Posterior vena cava (tissue), 2 donors: ENCODE measurements at regions not wholly inside any gene's neighbourhood (a gene's known extent, or its start where the extent isn't known, plus 50 kb on each side); places are given as distances from the start of the nearest gene placed in this dataset.

Experiments
- DNase-seq: peaks from one replicate; pipeline ENCODE4 v3.0.0-alpha.2; 2020; ENCODE audit warnings: low spot score
- intact Hi-C, 2 donors: fragments of 100-400 bp; cut with DNase I; formaldehyde crosslinking; loops; one replicate each; pipeline versions ENCODE4 v1.14.1 to v1.14.2; 2022 to 2023
- donor health status: DM: yes; HTN: yes; CAD: no.
- donor health status: DM: yes; HTN: yes; CAD: no.

DNA sequence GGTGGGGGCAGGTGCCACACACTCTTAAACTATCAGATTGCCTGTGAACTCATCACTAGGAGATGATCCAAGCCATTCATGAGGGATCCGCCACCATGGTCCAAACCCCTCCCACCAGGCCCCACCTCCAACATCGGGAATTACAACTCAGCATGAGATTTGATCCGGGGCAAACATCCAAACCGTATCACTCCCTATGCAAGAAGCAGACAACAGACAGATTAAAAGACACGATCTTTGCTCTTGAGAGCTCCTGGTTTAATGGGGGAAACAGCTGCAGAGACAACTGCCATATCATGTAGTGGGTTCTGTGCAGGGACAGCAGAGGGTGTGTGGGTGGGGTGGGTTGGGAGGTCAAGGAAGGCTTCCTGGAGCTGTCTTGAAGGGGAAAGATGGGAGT, 123.6 kb downstream of the EMX2 start:
- intact Hi-C loops: no loop called here
- DNase-seq: no peak

DNA sequence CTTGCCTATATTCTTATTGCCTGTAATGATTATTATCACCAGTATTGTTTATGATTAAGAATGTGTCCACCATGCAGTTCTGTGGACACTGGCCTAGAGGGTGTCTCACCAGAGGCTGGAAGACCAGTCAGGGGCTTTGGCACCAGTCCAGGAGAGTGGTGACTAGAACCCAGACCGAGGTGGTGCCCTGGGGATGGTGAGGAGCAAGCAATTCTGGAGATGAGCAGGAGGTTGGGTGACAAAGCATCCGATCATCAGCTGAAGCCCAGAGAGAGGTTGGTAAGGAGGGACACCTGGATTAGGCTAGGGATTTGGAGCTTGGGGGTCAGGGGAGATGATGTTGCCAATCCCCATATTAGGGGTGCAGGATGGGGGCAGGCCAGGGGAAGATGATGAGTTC, 124.4 kb downstream of the EMX2 start:
- intact Hi-C loops: no loop called here
- no peak for DNase-seq

DNA sequence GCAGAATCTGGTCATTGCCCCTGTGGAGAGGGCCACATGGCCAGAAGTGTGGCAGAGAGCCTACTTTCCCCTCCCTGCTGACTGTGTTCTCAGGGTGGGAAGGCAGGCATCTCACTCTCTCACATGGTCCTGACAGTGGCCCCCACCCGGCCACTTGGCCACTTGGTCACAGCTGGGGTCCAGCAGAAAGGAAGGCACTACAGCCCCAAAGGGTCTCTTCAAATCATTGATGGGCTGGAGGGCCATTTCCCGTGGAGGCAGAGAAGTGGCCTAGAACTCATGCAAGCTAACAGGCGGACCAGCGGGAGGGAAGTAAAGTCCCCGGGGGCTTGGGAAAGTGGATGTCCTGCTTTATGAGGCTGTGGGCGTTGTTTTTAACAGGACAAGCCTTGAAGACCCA, 125.3 kb downstream of the EMX2 start:
- intact Hi-C loops: no loop called here
- DNase-seq: no peak

DNA sequence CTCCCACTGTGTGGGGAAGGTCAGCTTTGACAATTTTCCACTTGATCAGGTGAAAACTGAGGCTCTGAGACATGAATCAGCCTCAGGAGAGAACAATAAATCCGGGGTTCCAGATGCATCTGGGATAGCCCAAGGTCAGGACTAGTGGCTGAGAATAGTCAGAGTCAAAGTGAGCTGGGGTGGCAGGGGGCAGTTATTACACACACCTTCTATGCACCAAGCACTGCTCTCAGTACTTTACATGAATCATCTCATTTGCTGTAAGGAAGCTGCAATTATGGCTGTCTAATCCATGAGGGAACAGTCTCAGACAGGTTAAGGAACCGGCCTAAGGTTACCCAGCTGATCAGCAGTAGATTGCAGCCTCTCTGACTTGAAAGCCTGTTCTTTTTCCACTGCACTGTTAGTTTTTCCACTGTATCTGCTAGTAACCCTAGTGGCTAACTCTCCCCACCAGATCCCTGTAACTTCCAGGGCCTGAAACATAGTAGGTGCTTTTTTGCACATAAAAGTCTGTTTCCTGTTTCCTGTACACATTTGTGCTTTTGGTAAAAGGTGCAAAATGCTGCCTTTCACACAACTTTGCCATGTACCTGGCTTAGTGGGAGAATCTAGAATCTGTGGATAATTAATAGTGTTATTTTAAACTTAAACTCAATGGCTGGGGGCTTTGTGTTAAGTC, 125.9 kb downstream of the EMX2 start:
- intact Hi-C loops: no loop called here
- DNase-seq: no peak

DNA sequence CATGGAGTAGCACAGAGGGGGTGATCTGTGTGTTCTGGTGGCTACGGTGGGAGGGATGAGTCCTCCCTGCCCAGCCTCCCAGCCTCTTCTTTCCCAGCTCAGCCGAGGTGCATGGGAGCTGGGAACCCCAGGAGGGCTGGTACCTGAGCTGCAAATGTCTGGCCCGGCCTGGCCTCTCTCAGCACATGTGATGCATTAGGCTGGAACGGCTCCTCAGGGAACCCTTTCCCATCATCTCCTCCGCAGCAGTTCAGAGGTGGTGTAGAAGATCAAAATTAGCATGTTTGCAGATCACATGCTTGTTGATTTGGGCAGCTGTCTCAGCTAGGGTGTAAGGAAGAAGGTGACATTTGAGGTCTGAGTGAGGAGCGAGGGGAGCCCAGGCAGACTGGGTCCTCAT, 126.6 kb downstream of the EMX2 start:
- intact Hi-C loops: no loop called here

DNA sequence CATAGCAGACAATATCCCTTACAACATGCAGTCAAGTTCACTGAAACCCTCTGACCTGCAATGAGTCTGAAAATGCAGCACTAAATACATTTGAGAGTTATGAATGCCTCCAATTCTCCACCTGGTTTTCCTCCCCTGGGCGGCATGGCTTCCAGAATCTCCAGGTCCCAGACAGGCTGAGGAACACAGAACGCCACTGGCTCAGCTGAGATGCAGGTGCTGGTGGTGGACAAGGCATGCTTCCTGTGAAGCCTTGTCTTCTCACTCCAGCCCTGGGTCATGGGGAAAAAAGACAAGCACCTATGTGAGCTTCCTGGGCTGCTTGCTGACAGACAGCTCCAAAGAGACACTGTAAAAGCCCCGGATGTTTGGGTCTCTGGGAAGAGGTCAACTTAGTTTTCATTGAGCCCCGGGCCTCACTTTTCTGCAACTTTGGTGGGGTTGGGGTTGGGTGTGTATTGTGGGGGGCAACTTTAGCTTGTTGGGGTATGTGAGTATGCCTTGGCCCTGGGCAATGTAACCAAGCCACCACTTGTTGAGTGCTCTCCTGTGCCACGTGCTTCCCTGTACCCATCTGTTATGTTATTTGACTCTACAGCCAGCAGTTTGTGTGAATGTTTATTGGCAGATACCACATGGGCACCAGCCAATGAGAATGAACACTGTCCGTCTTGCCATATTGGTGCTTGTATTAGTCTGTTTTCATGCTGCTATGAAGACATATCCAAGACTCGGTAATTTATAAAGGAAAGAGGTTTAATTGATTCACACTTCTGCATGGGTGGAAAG, 127.8 kb downstream of the EMX2 start:
- no peak for DNase-seq
- intact Hi-C loops: no loop called here

More for the DNA sequence above, 126.6 kb downstream of the EMX2 start:
- DNase-seq: no peak

DNA sequence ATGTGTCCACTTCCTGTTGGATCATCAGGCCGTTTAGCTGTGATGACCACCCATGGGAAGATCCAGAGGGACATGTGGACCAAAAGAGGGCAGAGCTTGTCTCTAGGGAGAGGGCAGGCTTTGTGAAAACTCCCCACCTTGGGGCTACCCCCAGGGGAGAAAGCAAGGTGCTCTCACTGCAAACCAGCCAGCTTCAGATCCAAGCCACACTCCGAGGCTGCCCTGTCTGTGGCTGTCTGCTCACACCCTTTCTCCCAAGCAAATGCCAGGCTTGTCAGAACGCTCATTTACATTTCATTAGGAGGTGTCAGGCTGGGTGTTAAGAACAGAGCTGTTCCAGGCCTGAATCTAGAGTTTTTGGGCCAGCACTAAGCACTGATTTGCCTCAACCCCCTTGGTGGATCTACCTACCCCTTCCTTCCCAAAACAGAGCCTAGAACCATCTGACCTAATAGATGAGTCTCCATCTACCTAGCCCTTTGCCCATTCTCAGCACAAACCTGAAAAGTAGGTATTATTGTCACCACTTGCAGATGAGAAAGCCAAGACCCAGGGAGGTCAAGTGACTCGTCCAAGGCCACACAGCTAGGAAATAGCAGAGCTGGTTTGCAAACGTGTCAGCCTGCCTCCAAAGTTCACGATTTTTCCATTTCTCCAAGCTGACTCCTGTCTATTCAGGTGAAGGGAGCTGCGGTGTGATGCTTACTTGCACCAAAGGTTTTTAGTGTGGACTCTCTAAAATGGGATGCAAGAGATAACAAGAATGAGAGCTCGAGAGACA, 130.9 kb downstream of the EMX2 start:
- intact Hi-C loops: no loop called here
- no peak for DNase-seq

DNA sequence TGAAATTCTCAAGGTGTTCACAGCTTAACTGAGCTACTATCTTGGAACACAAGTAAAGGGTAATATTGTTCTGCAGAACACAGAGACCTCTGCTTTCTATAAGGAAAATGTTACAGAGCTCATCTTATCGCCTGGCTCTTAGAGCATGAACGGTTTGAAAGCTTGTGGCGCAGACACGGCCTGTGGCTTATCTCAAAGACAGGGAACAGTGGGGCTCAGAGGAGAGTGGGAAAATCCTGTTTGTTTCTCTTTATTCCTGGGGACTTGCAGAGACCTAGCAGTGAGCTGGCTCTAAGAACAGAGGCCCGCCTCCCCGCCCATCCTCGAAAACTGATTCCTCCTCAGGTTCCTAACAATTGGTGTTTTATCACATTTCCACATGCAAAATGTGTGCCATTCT, 131.7 kb downstream of the EMX2 start:
- intact Hi-C loops: no loop called here
- no peak for DNase-seq

DNA sequence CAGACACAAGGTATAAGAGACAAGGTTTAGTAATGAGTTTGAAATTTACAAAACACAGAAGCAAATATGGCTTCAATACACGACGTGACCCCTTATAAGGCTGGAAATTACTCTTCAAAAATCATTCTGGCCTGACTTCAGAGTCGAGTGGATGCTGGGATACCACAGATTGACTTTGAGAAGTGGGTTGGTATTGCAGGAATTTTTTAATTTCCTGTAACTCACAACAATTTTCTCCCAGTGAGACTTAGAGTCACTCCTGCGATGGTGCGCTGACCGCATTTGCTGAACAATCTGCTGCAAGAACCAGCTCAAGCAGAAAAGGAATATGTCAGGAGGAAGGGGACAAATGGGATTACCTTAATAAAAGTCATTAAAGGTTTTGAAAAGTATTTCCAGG, 132.1 kb downstream of the EMX2 start:
- intact Hi-C loops: loop anchor here in 1 of 2 donors (5.0 kb wide), 1 partner anchor 117 kb away; no protein-coding TSS in a partner anchor

DNA sequence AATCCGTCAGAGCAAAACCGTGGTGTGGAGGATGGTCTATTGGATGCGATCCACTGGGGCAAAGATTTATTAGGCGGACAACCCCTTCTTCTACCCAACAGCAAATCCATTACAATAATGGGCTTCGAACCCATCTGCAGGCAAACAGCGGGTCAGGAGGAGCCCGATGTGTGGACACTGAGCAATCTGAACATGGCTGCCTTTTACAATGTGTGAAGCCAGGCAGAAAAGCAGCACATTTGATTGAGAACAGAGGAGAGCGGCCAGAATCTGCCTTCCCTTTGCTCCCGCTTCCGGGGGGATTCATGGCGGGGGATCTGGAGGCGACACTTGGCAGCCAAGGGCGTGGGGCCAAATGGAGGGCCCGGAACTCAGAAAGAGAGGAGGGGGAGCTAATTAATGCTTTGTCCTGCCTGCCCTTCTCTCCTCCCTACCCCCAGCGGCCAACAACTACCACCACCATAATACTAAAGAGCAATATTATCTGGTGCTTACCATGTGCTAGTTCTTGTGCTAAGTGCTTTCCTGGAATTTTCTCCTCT, 133.0 kb downstream of the EMX2 start:
- DNase-seq: no peak
- intact Hi-C loops: loop anchor here in 1 of 2 donors (5.0 kb wide), 1 partner anchor 118 kb away; no protein-coding TSS in a partner anchor

More for the DNA sequence above, 132.1 kb downstream of the EMX2 start:
- DNase-seq: no peak

DNA sequence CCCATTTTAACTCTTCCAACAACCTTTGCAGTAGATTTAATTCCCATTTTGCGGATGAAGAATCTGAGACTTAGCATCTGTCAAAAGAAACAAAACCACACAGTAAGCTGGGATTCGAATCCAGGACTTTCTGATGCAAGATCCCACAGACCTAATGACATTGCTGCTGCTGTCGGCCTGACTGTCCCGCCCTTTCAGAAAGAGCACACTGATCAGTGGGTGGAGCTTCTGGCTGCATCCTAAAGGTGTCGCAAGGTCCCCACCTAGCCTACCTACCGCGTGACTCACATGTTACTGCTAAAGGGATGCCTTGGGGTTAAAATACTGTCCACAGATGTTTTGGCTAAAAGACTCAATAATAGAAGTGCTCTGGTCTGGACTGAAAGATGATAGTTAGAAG, 134.7 kb downstream of the EMX2 start:
- intact Hi-C loops: loop anchor here in 1 of 2 donors (5.0 kb wide), 1 partner anchor 120 kb away; no protein-coding TSS in a partner anchor
- no peak for DNase-seq

DNA sequence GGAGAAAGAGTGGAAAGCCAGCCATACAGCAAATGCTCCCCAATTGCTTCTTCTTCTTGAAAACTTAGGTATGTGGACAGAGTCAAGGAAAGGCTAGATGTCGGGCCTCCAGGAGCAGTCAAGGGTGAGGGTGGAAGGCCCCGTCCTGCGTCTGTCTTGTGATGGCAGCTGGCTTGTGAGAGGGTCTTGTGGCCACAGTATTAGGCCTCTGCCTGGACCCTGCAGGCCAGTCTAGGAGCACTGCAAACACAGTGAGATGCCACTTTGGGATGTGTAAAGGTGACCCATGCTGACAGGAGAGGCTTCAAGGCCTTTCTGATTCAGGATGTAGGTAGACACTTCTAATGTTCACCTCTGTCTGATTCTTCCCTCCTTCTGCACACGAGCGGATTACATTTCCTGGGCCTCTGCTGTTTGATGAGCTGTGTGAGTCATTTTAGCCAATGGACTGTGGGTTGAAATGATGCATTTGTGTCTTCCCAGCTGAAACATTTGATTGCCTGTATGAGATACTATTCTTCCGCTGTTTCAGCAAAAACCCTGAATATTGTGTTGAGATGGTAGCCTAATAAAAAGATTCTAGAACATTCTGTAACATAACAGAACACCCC, 135.4 kb downstream of the EMX2 start:
- DNase-seq: no peak
- intact Hi-C loops: loop anchor here in 1 of 2 donors (5.0 kb wide), 1 partner anchor 121 kb away; no protein-coding TSS in a partner anchor

DNA sequence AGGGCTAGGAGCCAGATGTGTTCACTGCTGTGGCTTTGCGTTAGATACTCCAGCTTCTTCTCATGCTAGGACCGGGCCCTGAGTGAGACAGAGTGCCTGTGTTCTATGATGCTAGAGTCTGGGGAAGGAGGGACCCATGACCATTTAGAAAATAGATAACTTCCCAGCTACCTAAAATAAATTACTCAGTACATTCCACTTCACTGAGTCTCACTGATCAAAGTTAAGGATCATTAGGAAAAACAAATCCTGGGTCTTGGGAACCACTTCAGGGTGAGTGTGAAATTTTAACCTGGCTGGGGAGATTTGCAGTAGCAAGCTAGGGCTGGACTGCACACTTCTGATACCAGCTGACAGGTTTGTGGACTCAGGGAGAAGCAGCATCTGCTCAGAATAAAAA, 138.1 kb downstream of the EMX2 start:
- DNase-seq: no peak
- intact Hi-C loops: no loop called here

DNA sequence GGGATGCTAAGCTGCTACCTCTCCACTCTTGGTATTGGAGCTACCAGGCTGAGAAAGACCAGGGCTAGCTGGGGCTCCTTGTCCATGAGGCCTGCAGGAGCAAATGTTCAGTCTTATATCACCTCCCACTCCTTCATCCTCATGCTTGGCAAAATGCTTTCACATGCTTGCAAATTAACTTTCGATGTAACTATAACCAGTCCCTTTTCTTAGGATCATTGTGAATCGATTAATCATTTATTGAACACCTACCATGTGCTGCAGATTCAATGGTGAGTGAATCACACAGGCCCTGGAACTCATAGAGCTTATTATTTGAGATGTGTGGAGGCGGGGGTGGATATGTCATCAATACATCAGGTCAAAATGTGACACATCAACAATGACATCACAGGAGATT, 138.6 kb downstream of the EMX2 start:
- intact Hi-C loops: no loop called here
- DNase-seq: no peak

DNA sequence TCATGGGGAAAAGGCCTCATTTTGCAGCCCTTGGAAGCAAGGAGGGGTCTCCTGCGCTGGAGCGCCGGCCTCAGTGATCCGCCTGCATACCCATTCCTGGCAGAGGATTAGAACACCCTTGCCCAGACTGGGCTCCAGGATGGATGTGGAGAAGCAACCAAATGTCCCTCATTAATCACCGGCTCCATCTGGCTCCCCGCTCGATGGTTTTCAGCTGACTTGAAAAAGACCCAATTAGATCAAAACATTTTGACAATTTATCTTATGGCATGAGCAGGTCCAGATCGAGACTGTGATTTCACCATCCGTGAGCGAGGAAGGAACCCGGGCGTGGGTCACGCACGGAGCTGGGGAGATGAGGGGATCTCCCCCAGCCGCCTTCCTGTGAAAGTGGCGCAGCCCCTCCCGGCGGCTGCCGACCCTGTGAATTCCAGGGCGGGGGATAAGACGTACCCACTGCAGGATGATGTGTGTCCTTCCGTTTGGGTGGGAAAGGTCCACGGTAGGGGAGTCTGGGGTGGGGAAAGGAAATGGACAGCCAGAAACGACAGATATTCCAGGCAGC, 141.6 kb downstream of the EMX2 start:
- intact Hi-C loops: no loop called here
- DNase-seq: no peak

DNA sequence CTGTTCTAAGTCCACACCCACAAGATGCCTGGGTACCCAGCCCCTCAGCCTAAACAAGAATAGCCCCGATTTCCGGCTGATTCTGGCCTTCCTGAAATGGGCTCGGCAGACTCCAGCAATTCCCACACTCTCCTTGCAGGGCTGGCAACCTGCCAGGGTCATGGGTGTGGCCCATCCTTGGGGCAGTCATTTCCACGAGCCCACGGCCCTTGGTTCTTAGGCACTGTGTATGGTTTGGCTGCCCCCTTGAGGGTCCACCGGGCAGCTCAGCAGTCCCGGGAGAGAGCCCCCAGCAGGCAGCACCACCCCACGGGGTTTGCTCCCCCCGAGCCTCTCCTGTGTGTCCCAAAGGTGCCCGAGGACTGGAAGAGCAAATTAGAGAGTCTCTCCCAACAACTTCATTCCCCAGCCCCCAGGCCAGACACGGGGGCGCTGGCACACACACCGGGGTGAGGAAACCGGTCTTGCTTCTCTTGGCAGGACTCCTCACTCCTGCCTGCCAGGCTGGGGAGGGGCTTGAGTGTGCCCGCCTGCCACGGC, 142.2 kb downstream of the EMX2 start:
- no peak for DNase-seq
- intact Hi-C loops: no loop called here

DNA sequence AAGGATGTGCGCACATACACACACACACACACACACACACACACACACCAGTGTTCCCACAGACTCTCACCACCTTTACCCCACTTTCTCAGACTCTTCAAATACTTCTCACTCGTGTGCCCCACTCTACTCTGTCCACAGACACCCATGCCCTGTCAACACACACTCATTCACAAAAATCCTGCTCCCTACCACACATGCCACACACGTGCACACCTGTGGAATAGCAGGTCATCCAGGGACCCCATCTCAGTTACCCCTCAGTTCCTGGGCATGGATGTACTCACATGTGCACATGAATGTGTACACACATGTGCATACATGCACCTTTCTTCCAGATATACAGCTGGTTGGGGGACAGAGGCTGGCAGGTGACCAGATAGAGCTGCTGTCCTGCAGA, 142.9 kb downstream of the EMX2 start:
- no peak for DNase-seq
- intact Hi-C loops: no loop called here

DNA sequence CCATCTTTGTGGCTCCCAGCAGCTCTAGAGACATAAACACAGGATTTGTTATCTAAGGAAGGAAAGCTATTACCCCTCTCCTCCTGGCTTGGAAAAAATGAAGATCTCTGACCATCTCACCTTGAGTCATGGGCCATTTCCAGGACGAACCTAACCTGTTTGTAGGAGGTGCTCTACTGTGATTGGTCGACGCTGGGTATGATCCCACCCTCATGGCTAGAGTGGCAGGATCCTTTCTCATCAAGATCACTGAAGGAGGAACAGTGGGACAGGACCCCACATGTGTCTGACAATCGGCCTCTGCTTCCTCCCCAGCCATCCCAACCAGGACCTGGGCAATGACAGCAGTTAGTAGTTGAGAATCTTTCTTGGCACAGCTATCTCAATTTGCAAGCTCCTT, 144.1 kb downstream of the EMX2 start:
- DNase-seq: no peak
- intact Hi-C loops: no loop called here

DNA sequence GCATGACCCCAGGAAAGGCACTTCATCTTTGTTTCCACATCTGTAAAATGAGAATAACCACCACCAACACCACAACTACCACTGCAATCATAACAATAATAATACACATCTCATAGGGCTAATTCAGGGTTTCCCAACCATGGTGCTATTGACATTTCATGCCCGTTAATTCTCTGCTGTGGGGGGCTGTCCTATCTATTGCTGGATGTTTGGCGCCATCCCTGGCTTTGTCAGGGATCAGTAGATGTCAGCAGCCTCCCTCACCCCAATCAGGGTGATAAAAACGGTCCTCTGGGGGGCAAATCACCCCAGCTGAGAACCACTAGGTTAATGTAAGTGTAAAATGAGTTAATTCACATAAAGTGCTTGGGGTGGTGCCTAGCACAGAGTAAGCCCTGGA, 145.8 kb downstream of the EMX2 start:
- DNase-seq: no peak
- intact Hi-C loops: no loop called here
